ENCODE measurements at regions not wholly inside any gene's neighbourhood (a gene's known extent, or its start where the extent isn't known, plus 50 kb on each side); places are given as distances from the start of the nearest gene placed in this dataset.

DNA sequence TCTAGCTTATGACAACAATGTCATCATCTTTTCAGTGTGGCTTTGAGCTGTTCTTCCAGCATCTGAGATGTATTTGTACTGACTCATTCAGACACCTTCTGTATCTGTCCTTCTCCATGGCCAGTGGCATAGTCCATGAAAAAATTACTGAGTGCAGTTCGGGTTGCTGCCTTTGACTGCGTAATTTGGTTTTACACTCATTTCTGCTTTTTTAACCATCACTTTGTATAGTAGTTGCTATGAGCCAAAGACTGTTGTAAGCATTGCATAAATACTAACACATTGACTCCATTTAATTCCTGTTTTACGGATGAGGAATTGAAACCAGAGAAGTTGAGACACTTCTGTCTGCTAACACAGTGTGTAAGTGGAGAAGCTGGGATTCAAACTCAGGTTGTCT lies 190.7 kb upstream of the MID1 start:
- TF ChIP-seq, protein P1, sequence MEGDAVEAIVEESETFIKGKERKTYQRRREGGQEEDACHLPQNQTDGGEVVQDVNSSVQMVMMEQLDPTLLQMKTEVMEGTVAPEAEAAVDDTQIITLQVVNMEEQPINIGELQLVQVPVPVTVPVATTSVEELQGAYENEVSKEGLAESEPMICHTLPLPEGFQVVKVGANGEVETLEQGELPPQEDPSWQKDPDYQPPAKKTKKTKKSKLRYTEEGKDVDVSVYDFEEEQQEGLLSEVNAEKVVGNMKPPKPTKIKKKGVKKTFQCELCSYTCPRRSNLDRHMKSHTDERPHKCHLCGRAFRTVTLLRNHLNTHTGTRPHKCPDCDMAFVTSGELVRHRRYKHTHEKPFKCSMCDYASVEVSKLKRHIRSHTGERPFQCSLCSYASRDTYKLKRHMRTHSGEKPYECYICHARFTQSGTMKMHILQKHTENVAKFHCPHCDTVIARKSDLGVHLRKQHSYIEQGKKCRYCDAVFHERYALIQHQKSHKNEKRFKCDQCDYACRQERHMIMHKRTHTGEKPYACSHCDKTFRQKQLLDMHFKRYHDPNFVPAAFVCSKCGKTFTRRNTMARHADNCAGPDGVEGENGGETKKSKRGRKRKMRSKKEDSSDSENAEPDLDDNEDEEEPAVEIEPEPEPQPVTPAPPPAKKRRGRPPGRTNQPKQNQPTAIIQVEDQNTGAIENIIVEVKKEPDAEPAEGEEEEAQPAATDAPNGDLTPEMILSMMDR (conservative IDR thresholded peaks at IDR 0.05; ENCODE audit: low read depth, low read length) = no peak
- TF ChIP-seq POLR2A (IDR thresholded peaks at IDR 0.05; ENCODE audit: low read depth, low read length) = no peak
- no peak for TF ChIP-seq RFX5 (IDR thresholded peaks at IDR 0.05; ENCODE audit: low read depth, low read length)
